Keratinocyte (primary cell): ENCODE measurements at regions not wholly inside any gene's neighbourhood (a gene's known extent, or its start where the extent isn't known, plus 50 kb on each side); places are given as distances from the start of the nearest gene placed in this dataset.

Source experiments
- DNase-seq: peaks from one replicate; pipeline ENCODE4 v3.0.0-alpha.2; 2011; ENCODE audit warnings: low read depth, missing footprints, low spot score
- FAIRE-seq: peaks from 2 replicates; lab custom pipeline; 2011; peaks lifted over from hg19 to GRCh38; lab: Jason Lieb, UNC
- H2AFZ ChIP-seq: 2 replicates; pipeline ENCODE4 v1.6.0; 2012; ENCODE audit warnings: low read length, control low read depth, inconsistent platforms; ENCODE audit not compliant: control insufficient read depth
- H3K27ac ChIP-seq: 2 replicates; pipeline ENCODE4 v1.5.1; 2011; ENCODE audit warnings: low read length; ENCODE audit not compliant: control insufficient read depth, insufficient read depth
- H3K27me3 ChIP-seq: 3 replicates; pipeline ENCODE4 v1.6.0; 2011; ENCODE audit warnings: low read length; ENCODE audit not compliant: control insufficient read depth, insufficient read depth; ENCODE audit errors: extremely low read depth
- H3K36me3 ChIP-seq, 2 experiments: 2 replicates in 1 of 2; 3 replicates in 1 of 2; pipeline ENCODE4 v1.5.1; 2011; ENCODE audit warnings: low read length in 2 of 2, mild to moderate bottlenecking in 1 of 2; ENCODE audit not compliant: control insufficient read depth in 2 of 2, insufficient read depth in 2 of 2; ENCODE audit errors: extremely low read depth in 1 of 2
- H3K4me1 ChIP-seq: 3 replicates; pipeline ENCODE4 v1.5.1; 2011; ENCODE audit warnings: low read length; ENCODE audit not compliant: control insufficient read depth, insufficient read depth; ENCODE audit errors: extremely low read depth
- H3K4me2 ChIP-seq: 3 replicates; pipeline ENCODE4 v1.6.0; 2011; ENCODE audit warnings: low read depth, low read length; ENCODE audit not compliant: control insufficient read depth, insufficient read depth; ENCODE audit errors: extremely low read depth
- H3K4me3 ChIP-seq, 3 experiments: fragments of 200-600 bp in 1 of 3; sonication (generic) in 1 of 3; 2 replicates in 2 of 3; 3 replicates in 1 of 3; pipeline ENCODE4 v1.5.1; 2011 to 2016; ENCODE audit warnings: low read length in 3 of 3, mild to moderate bottlenecking in 3 of 3, control low read depth in 2 of 3, inconsistent platforms in 1 of 3, low read depth in 1 of 3, mixed read lengths in 1 of 3, mixed run types in 1 of 3, moderate library complexity in 1 of 3; ENCODE audit not compliant: control insufficient read depth in 2 of 3, insufficient read depth in 2 of 3; ENCODE audit errors: extremely low read depth in 1 of 3
- H3K79me2 ChIP-seq: 2 replicates; pipeline ENCODE4 v1.6.0; 2012; ENCODE audit warnings: low read length; ENCODE audit not compliant: control insufficient read depth, insufficient read depth
- H3K9ac ChIP-seq: 3 replicates; pipeline ENCODE4 v1.6.0; 2011; ENCODE audit warnings: low read length; ENCODE audit not compliant: control insufficient read depth, insufficient read depth; ENCODE audit errors: extremely low read depth
- H3K9me1 ChIP-seq: 3 replicates; pipeline ENCODE4 v1.6.0; 2011; ENCODE audit warnings: low read length; ENCODE audit not compliant: control insufficient read depth, insufficient read depth; ENCODE audit errors: extremely low read depth
- H3K9me3 ChIP-seq: 2 replicates; pipeline ENCODE4 v1.5.1; 2012; ENCODE audit warnings: low read depth, low read length; ENCODE audit not compliant: control insufficient read depth
- H4K20me1 ChIP-seq: 3 replicates; pipeline ENCODE4 v1.6.0; 2011; ENCODE audit warnings: low read length; ENCODE audit not compliant: control insufficient read depth, insufficient read depth; ENCODE audit errors: extremely low read depth
- EZH2 ChIP-seq: IDR thresholded peaks from one replicate; pipeline ENCODE4 v1.6.1; 2012; ENCODE audit warnings: inconsistent platforms, mild to moderate bottlenecking, low read length, moderate library complexity
- dilution Hi-C: fragments of 300-500 bp; cut with MboI; formaldehyde crosslinking; loops from one replicate; pipeline ENCODE4 v1.7.0; 2020; ENCODE audit warnings: low sequenced_read_pairs; ENCODE audit not compliant: extremely low pct_ligation_motif_present
- TF ChIP-seq, protein P1 (sequence below), 3 experiments: IDR thresholded peaks in 1 of 3; conservative IDR thresholded peaks in 1 of 3; optimal IDR thresholded peaks in 1 of 3; 2 replicates in 2 of 3; 3 replicates in 1 of 3; pipeline versions ENCODE3 to v1.5.1; 2011; ENCODE audit warnings: low read length in 3 of 3, mild to moderate bottlenecking in 3 of 3, moderate library complexity in 2 of 3, control low read depth in 1 of 3, inconsistent platforms in 1 of 3; ENCODE audit not compliant: insufficient read depth in 2 of 3; ENCODE audit errors: extremely low read depth in 1 of 3

DNA sequence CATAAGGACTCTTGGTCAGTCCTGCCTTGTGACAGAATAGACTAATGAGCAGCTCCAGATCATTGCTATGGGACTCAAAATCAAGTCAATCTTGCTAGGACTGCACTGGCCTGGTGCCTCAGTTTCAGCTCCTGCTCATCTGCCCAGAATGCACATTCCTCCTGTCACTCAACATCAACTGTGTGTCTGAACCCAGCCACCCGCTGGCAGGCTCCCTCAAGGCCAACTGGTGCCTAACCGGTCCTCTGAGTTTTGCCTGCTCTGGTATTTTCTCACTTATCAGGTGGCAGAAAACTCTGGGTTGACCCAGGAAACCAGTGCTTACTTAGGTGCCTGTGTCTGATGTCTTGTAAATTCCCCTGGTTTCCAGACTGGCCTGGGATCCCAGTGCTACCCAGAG is 297.7 kb downstream of the DHX35 start:
- Histone ChIP-seq H3K4me1 (no peaks in the 10 kb centered on the region), H2AFZ (no peak overlapping the region), H3K36me3 (no peaks in the 10 kb centered on the region), H4K20me1 (no peaks in the 10 kb centered on the region), H3K4me2 (no peak overlapping the region), H3K4me3 (no peak overlapping the region), H3K9ac (no peak overlapping the region), H3K27ac (no peak overlapping the region), H3K9me3 (no peaks in the 10 kb centered on the region), H3K9me1 (no peaks in the 10 kb centered on the region), H3K79me2 (no peaks in the 10 kb centered on the region), H3K27me3 (no peaks in the 10 kb centered on the region)
- FAIRE-seq, result no peak
- no peak for TF ChIP-seq EZH2
- TF ChIP-seq, protein P1, sequence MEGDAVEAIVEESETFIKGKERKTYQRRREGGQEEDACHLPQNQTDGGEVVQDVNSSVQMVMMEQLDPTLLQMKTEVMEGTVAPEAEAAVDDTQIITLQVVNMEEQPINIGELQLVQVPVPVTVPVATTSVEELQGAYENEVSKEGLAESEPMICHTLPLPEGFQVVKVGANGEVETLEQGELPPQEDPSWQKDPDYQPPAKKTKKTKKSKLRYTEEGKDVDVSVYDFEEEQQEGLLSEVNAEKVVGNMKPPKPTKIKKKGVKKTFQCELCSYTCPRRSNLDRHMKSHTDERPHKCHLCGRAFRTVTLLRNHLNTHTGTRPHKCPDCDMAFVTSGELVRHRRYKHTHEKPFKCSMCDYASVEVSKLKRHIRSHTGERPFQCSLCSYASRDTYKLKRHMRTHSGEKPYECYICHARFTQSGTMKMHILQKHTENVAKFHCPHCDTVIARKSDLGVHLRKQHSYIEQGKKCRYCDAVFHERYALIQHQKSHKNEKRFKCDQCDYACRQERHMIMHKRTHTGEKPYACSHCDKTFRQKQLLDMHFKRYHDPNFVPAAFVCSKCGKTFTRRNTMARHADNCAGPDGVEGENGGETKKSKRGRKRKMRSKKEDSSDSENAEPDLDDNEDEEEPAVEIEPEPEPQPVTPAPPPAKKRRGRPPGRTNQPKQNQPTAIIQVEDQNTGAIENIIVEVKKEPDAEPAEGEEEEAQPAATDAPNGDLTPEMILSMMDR (optimal IDR thresholded peaks at IDR 0.05 in 1 of 3, IDR thresholded peaks at IDR 0.05 in 1 of 3, conservative IDR thresholded peaks at IDR 0.05 in 1 of 3; ENCODE audit: extremely low read depth in 1 of 3, insufficient read depth in 2 of 3, low read length in 3 of 3), result no peak
- dilution Hi-C loops, result no loop called here
- no peak for DNase-seq

DNA sequence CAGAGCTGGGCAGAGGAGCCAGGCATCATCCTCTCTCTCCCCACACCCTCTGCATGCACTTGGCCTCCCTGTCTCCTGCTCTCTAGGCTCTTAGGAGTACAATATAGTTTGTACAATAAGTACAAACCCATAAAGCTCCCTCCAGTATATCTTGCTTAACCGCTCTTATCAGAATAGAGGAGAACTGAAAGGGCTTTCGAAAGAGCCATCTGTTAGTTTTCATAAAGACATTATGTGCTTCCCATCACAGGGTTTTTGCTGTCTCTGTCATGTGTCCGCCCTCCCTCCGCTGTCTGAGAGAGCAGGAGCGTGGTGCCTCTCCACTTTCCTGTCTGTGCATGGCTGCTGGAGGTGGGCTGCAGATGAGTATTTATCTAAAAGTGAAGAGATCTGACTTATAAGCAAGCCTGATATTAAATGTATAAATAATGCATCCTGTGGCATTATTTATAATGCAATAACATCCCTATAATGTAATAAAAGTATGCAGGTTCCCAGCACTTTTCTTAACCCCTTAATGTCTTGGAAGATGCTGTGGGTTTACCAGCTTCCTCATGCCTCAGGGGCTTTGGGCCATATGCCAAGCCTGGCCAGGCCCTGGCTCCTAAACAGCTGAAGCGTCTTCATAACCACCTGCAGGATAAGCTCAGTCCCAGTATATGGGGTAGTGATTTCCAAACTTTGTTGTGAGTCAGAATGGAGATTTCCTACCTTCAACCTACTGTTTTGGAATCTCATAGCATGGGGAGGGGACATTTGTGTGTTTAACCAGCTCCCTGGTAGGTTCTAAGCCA is 297.1 kb downstream of the DHX35 start:
- dilution Hi-C loops, result no loop called here
- no peak for DNase-seq
- no peaks in the 10 kb centered on the region for H3K79me2 ChIP-seq
- H3K9me3 ChIP-seq, result no peaks in the 10 kb centered on the region
- no peaks in the 10 kb centered on the region for H3K4me1 ChIP-seq
- H3K9me1 ChIP-seq, result no peaks in the 10 kb centered on the region
- no peaks in the 10 kb centered on the region for H3K36me3 ChIP-seq
- no peak for FAIRE-seq
- H4K20me1 ChIP-seq, result no peaks in the 10 kb centered on the region
- no peak overlapping the region for H3K9ac ChIP-seq
- no peak overlapping the region for H2AFZ ChIP-seq
- H3K27ac ChIP-seq, result no peak overlapping the region
- no peaks in the 10 kb centered on the region for H3K27me3 ChIP-seq
- H3K4me2 ChIP-seq, result no peak overlapping the region
- H3K4me3 ChIP-seq, result no peak overlapping the region
- TF ChIP-seq EZH2, result no peak
- TF ChIP-seq, protein P1 (optimal IDR thresholded peaks at IDR 0.05 in 1 of 3, IDR thresholded peaks at IDR 0.05 in 1 of 3, conservative IDR thresholded peaks at IDR 0.05 in 1 of 3; ENCODE audit: extremely low read depth in 1 of 3, insufficient read depth in 2 of 3, low read length in 3 of 3), result no peak
